H1 (cell line): ENCODE measurements at regions not wholly inside any gene's neighbourhood (a gene's known extent, or its start where the extent isn't known, plus 50 kb on each side); places are given as distances from the start of the nearest gene placed in this dataset.

Source experiments
- CTCF ChIA-PET: fragments of 300-600 bp; sonication (Branson Sonifier 250); formaldehyde crosslinking; loops from one replicate; lab custom pipeline; 2021; ENCODE audit not compliant: partially characterized antibody; lab: Charles Lee
- POLR2A ChIA-PET: fragments of 300-600 bp; sonication (Branson Sonifier 250); formaldehyde crosslinking; loops from one replicate; lab custom pipeline; 2021; ENCODE audit warnings: inconsistent platforms; ENCODE audit not compliant: partially characterized antibody; lab: Charles Lee
- DNase-seq, 2 experiments: peaks; one replicate each; pipeline versions ENCODE4 v3.0.0 to v3.0.0-alpha.2; 2010 to 2022; ENCODE audit warnings: low spot score in 2 of 2, low read depth in 1 of 2, mixed read lengths in 1 of 2
- FAIRE-seq: peaks from 2 replicates; lab custom pipeline; 2011; peaks lifted over from hg19 to GRCh38; lab: Jason Lieb, UNC
- H2AFZ ChIP-seq: 2 replicates; pipeline ENCODE4 v1.8.1; 2012; ENCODE audit warnings: low read length, inconsistent platforms
- H2AK5ac ChIP-seq: 2 replicates; pipeline ENCODE4 v1.6.1; 2013; ENCODE audit warnings: low read depth, low read length
- H2BK120ac ChIP-seq: replicated peaks from 2 replicates; pipeline ENCODE3; 2013; ENCODE audit warnings: low read depth, low read length, inconsistent platforms
- H2BK12ac ChIP-seq: 2 replicates; pipeline ENCODE4 v1.6.1; 2013; ENCODE audit warnings: low read depth, low read length
- H2BK15ac ChIP-seq: 2 replicates; pipeline ENCODE4 v1.6.1; 2013; ENCODE audit warnings: low read length
- H2BK20ac ChIP-seq: 2 replicates; pipeline ENCODE4 v1.6.1; 2013; ENCODE audit warnings: low read length
- H2BK5ac ChIP-seq: 2 replicates; pipeline ENCODE4 v1.6.1; 2013; ENCODE audit warnings: low read depth, low read length
- H3K14ac ChIP-seq: 2 replicates; pipeline ENCODE4 v1.6.1; 2013; ENCODE audit warnings: inconsistent platforms; ENCODE audit not compliant: insufficient read length
- H3K18ac ChIP-seq: 2 replicates; pipeline ENCODE4 v1.6.1; 2013; ENCODE audit warnings: low read length; ENCODE audit errors: extremely low read depth
- H3K23ac ChIP-seq: 2 replicates; pipeline ENCODE4 v1.6.1; 2013; ENCODE audit warnings: inconsistent platforms; ENCODE audit not compliant: insufficient read length
- H3K23me2 ChIP-seq: 2 replicates; pipeline ENCODE4 v1.6.1; 2013; ENCODE audit warnings: low read depth, low read length
- H3K27ac ChIP-seq: 2 replicates; pipeline ENCODE4 v1.6.1; 2011; ENCODE audit warnings: low read depth, low read length, inconsistent platforms
- H3K27me3 ChIP-seq, 4 experiments: replicated peaks in 1 of 4; 1 replicate in 1 of 4; 2 replicates in 3 of 4; pipeline versions ENCODE4 v1.6.1 to v1.8.1; 2011 to 2013; ENCODE audit warnings: low read length in 3 of 4, mild to moderate bottlenecking in 3 of 4, inconsistent platforms in 2 of 4, mixed read lengths in 2 of 4, moderate library complexity in 1 of 4; ENCODE audit not compliant: control insufficient read depth in 3 of 4, insufficient read depth in 3 of 4; ENCODE audit errors: extremely low read depth in 1 of 4
- H3K36me3 ChIP-seq, 4 experiments: 2 replicates each; pipeline versions ENCODE4 v1.6.1 to v1.8.1; 2011 to 2013; ENCODE audit warnings: mild to moderate bottlenecking in 4 of 4, low read length in 3 of 4, moderate library complexity in 2 of 4, control low read depth in 1 of 4, inconsistent platforms in 1 of 4; ENCODE audit not compliant: insufficient read depth in 4 of 4, control insufficient read depth in 2 of 4
- H3K4ac ChIP-seq: replicated peaks from 2 replicates; pipeline ENCODE3; 2013; ENCODE audit warnings: low read length, low read depth, mixed read lengths, inconsistent platforms; ENCODE audit not compliant: insufficient read length
- H3K4me1 ChIP-seq, 4 experiments: replicated peaks in 1 of 4; 1 replicate in 1 of 4; 2 replicates in 3 of 4; pipeline versions ENCODE4 v1.6.1 to v1.8.1; 2011 to 2013; ENCODE audit warnings: low read length in 3 of 4, inconsistent platforms in 2 of 4, mixed read lengths in 1 of 4; ENCODE audit not compliant: insufficient read depth in 4 of 4, control insufficient read depth in 3 of 4
- H3K4me2 ChIP-seq, 2 experiments: 2 replicates each; pipeline versions ENCODE4 v1.6.1 to v1.8.1; 2011 to 2013; ENCODE audit warnings: low read depth in 2 of 2, low read length in 2 of 2, control low read depth in 1 of 2, inconsistent platforms in 1 of 2, mild to moderate bottlenecking in 1 of 2; ENCODE audit not compliant: insufficient read depth in 1 of 2
- H3K4me3 ChIP-seq, 4 experiments: fragments of 200-600, 300-600 bp in 1 of 4; sonication (generic), shearing (Covaris generic), sonication (Bioruptor Twin) in 1 of 4; 2 replicates each; pipeline versions ENCODE4 v1.5.1 to v1.8.1; 2011 to 2016; ENCODE audit warnings: low read length in 4 of 4, low read depth in 3 of 4, control low read depth in 2 of 4, inconsistent platforms in 2 of 4, mild to moderate bottlenecking in 2 of 4, mixed read lengths in 1 of 4, moderate library complexity in 1 of 4; ENCODE audit not compliant: insufficient read depth in 2 of 4; ENCODE audit errors: extremely low read depth in 1 of 4
- H3K56ac ChIP-seq: replicated peaks from 2 replicates; pipeline ENCODE3; 2013; ENCODE audit warnings: low read depth, mild to moderate bottlenecking, mixed read lengths, low read length, inconsistent platforms; ENCODE audit not compliant: insufficient read length
- H3K79me1 ChIP-seq: 2 replicates; pipeline ENCODE4 v1.6.1; 2013; ENCODE audit warnings: low read depth, low read length, control low read depth
- H3K79me2 ChIP-seq, 2 experiments: 2 replicates each; pipeline versions ENCODE4 v1.6.1 to v1.8.1; 2012 to 2013; ENCODE audit warnings: low read length in 2 of 2, mild to moderate bottlenecking in 2 of 2, inconsistent platforms in 1 of 2; ENCODE audit not compliant: insufficient read depth in 2 of 2, control insufficient read depth in 1 of 2
- H3K9ac ChIP-seq, 4 experiments: replicated peaks in 1 of 4; 1 replicate in 1 of 4; 2 replicates in 3 of 4; pipeline versions ENCODE4 v1.6.1 to v1.8.1; 2011 to 2013; ENCODE audit warnings: low read depth in 3 of 4, low read length in 3 of 4, control low read depth in 2 of 4, mild to moderate bottlenecking in 2 of 4, moderate library complexity in 2 of 4, inconsistent platforms in 1 of 4; ENCODE audit errors: extremely low read depth in 1 of 4
- H3K9me3 ChIP-seq, 2 experiments: 2 replicates each; pipeline versions ENCODE4 v1.6.1 to v1.8.1; 2012 to 2013; ENCODE audit warnings: mild to moderate bottlenecking in 2 of 2, moderate library complexity in 2 of 2, control low read depth in 1 of 2, inconsistent platforms in 1 of 2, low read depth in 1 of 2, low read length in 1 of 2, mixed read lengths in 1 of 2; ENCODE audit not compliant: insufficient read depth in 2 of 2
- H4K20me1 ChIP-seq, 2 experiments: replicated peaks in 1 of 2; 2 replicates each; pipeline versions ENCODE3 to v1.8.1; 2011 to 2013; ENCODE audit warnings: inconsistent platforms in 2 of 2, low read length in 2 of 2, mild to moderate bottlenecking in 1 of 2; ENCODE audit not compliant: insufficient read depth in 2 of 2, control insufficient read depth in 1 of 2
- H4K5ac ChIP-seq: 2 replicates; pipeline ENCODE4 v1.6.1; 2013; ENCODE audit warnings: low read length, low read depth, mixed read lengths, inconsistent platforms; ENCODE audit not compliant: insufficient read length
- H4K8ac ChIP-seq: 2 replicates; pipeline ENCODE4 v1.8.0; 2013; ENCODE audit warnings: mild to moderate bottlenecking, moderate library complexity, low read length, inconsistent platforms; ENCODE audit not compliant: insufficient read depth; ENCODE audit errors: extremely low read depth
- H4K91ac ChIP-seq: replicated peaks from 2 replicates; pipeline ENCODE3; 2013; ENCODE audit warnings: low read length, mixed read lengths, inconsistent platforms; ENCODE audit not compliant: insufficient read length
- ASH2L ChIP-seq: fragments of 200-600, 300-600 bp; sonication (generic); IDR thresholded peaks from one replicate; pipeline ENCODE4 v1.7.1; 2017; ENCODE audit warnings: low read length
- BACH1 ChIP-seq: IDR thresholded peaks from 2 replicates; pipeline ENCODE4 v1.6.1; 2012; ENCODE audit warnings: low read length, improper control_type of control experiment
- CHD2 ChIP-seq: IDR thresholded peaks from 2 replicates; pipeline ENCODE4 v1.6.1; 2012; ENCODE audit warnings: low read length, improper control_type of control experiment
- POLR2AphosphoS5 ChIP-seq: IDR thresholded peaks from 2 replicates; pipeline ENCODE4 v1.6.1; 2011; ENCODE audit warnings: low read depth, low read length
- RFX5 ChIP-seq: IDR thresholded peaks from 2 replicates; pipeline ENCODE4 v1.6.1; 2011; ENCODE audit warnings: low read depth, low read length, improper control_type of control experiment, borderline replicate concordance
- SP4 ChIP-seq: IDR thresholded peaks from 2 replicates; pipeline ENCODE4 v1.6.1; 2012; ENCODE audit warnings: low read length, inconsistent platforms
- TEAD4 ChIP-seq: IDR thresholded peaks from 2 replicates; pipeline ENCODE4 v1.6.1; 2012; ENCODE audit warnings: low read depth, low read length, inconsistent platforms, mixed read lengths
- WGBS, 2 experiments: shearing (Covaris generic) in 1 of 2; methylation state at CpG; one replicate each; pipeline versions ENCODE4 v1.1.6 to v1.1.7; 2013 to 2015; ENCODE audit warnings: low lambda C conversion rate in 2 of 2, mixed read lengths in 2 of 2, inconsistent platforms in 1 of 2, low coverage in 1 of 2, missing lambda C conversion rate in 1 of 2; ENCODE audit not compliant: insufficient replicate concordance in 2 of 2, insufficient coverage in 1 of 2, insufficient read length in 1 of 2; ENCODE audit errors: extremely low coverage in 1 of 2, missing lambda C conversion rate in 1 of 2; 5-methylcytosine and 5-hydroxymethylcytosine counted together
- TF ChIP-seq, protein P1 (sequence below): IDR thresholded peaks from 2 replicates; pipeline ENCODE4 v1.6.1; 2012; ENCODE audit warnings: inconsistent platforms
- TF ChIP-seq, protein P2 (sequence below), 3 experiments: IDR thresholded peaks; 1 replicate in 2 of 3; 2 replicates in 1 of 3; pipeline versions ENCODE4 v1.5.1 to v1.6.1; 2011; ENCODE audit warnings: low read length in 3 of 3, mild to moderate bottlenecking in 3 of 3, inconsistent platforms in 2 of 3, low read depth in 1 of 3, moderate library complexity in 1 of 3; ENCODE audit not compliant: insufficient read depth in 1 of 3; ENCODE audit errors: control extremely low read depth in 1 of 3
- TF ChIP-seq, protein P3 (sequence below): IDR thresholded peaks from 2 replicates; pipeline ENCODE4 v1.6.1; 2012; ENCODE audit warnings: inconsistent platforms

DNA sequence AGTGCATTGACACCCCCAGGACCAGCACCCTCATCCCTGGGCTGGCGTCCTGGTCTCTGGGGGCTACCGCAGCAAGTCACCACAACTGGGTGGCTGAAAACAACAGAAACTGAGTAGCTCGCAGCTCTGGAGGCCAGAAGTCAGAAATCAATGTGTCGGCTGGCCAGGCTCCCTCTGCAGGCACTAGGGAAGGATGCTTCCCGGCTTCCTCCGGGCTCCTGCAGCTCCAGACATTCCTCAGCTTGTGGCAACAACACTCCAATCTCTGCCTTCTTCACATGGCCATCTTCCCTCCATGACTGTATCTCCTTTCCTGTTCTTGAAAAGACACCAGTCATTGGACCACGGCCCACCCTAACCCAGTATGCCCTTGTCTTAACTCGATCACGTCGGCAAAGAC, 224.2 kb downstream of the NPHP4 start:
- Histone ChIP-seq H3K9ac (peak overlapping the region in 1 of 4 experiments; percentile 1; a peak in 2 of 7 replicates), H3K9me3 (no peaks in the 10 kb centered on the region), H4K91ac (peak overlapping the region; percentile 98), H2AFZ (no peak overlapping the region), H3K4me1 (peaks cover 8 to 26% (median 19%) of the 10 kb centered on the region in 4 experiments), H3K4ac (peak overlapping the region; percentile 97), H3K4me3 (no peak overlapping the region), H3K27me3 (peaks cover 0 to 3% (median 0%) of the 10 kb centered on the region in 4 experiments; a peak in 3 of 7 replicates), H3K23me2 (no peaks in the 10 kb centered on the region), H4K8ac (peak overlapping the region; percentile 64; the same call in 1 of the 2 replicates), H3K36me3 (no peaks in the 10 kb centered on the region), H4K20me1 (no peaks in the 10 kb centered on the region), H3K4me2 (peak overlapping the region in 1 of 2 experiments; percentile 23; a peak in 2 of 4 replicates), H3K79me2 (no peaks in the 10 kb centered on the region), H2BK12ac (peak overlapping the region; percentile 98), H2AK5ac (peak overlapping the region; percentile 69; the same call in 1 of the 2 replicates), H2BK120ac (peak overlapping the region; percentile 85), H3K18ac (peak overlapping the region; percentile 3; the same call in 1 of the 2 replicates), H2BK5ac (peak overlapping the region; percentile 85; the same call in 1 of the 2 replicates), H4K5ac (peak overlapping the region; percentile 38), H2BK15ac (no peak overlapping the region), H3K14ac (no peak overlapping the region), H3K27ac (peak overlapping the region; percentile 51; the same call in 1 of the 2 replicates), H3K79me1 (no peaks in the 10 kb centered on the region), H3K56ac (no peak overlapping the region), H2BK20ac (peak overlapping the region; percentile 83; the same call in 1 of the 2 replicates), H3K23ac (no peak overlapping the region)
- POLR2A ChIA-PET = interaction anchor here (1.0 to 1.3 kb wide), 2 partner anchors 13 to 22 kb away, joined by 3 read pairs; no protein-coding TSS in a partner anchor
- DNase-seq = no peak
- 68% methylated on average over 10 of the region's 10 CpGs; no CpG with 5 or more reads in 1 of the 2 experiments for WGBS, 2 experiments
- no peak for FAIRE-seq
- CTCF ChIA-PET = interaction anchor here (1.0 to 1.6 kb wide), 6 partner anchors 13 to 258 kb away, joined by 3 to 6 read pairs (median 4); no protein-coding TSS in a partner anchor
- TF ChIP-seq BACH1 (no peak), RFX5 (no peak), SP4 (no peak), POLR2AphosphoS5 (no peak), CHD2 (no peak), ASH2L (no peak), TEAD4 (0 out of 2 replicates have a peak, but pooled peaks have one; percentile 33)
- TF ChIP-seq, protein P1, sequence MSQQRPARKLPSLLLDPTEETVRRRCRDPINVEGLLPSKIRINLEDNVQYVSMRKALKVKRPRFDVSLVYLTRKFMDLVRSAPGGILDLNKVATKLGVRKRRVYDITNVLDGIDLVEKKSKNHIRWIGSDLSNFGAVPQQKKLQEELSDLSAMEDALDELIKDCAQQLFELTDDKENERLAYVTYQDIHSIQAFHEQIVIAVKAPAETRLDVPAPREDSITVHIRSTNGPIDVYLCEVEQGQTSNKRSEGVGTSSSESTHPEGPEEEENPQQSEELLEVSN = peak; percentile 56; the same call in 1 of the 2 replicates
- TF ChIP-seq, protein P2, sequence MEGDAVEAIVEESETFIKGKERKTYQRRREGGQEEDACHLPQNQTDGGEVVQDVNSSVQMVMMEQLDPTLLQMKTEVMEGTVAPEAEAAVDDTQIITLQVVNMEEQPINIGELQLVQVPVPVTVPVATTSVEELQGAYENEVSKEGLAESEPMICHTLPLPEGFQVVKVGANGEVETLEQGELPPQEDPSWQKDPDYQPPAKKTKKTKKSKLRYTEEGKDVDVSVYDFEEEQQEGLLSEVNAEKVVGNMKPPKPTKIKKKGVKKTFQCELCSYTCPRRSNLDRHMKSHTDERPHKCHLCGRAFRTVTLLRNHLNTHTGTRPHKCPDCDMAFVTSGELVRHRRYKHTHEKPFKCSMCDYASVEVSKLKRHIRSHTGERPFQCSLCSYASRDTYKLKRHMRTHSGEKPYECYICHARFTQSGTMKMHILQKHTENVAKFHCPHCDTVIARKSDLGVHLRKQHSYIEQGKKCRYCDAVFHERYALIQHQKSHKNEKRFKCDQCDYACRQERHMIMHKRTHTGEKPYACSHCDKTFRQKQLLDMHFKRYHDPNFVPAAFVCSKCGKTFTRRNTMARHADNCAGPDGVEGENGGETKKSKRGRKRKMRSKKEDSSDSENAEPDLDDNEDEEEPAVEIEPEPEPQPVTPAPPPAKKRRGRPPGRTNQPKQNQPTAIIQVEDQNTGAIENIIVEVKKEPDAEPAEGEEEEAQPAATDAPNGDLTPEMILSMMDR (IDR thresholded peaks at IDR 0.05; ENCODE audit: control extremely low read depth in 1 of 3, insufficient read depth in 1 of 3, low read depth in 1 of 3, low read length in 3 of 3) = peak; percentile 30 to 54 (median 51); a peak in 3 of 4 replicates
- TF ChIP-seq, protein P3, sequence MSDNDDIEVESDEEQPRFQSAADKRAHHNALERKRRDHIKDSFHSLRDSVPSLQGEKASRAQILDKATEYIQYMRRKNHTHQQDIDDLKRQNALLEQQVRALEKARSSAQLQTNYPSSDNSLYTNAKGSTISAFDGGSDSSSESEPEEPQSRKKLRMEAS = 0 out of 2 replicates have a peak, but pooled peaks have one; percentile 22
